Transverse colon (tissue), 4 donors: ENCODE measurements at regions not wholly inside any gene's neighbourhood (a gene's known extent, or its start where the extent isn't known, plus 50 kb on each side); places are given as distances from the start of the nearest gene placed in this dataset.

ENCODE experiments used
- DNase-seq: peaks from one replicate; pipeline ENCODE4 v3.0.0-alpha.2; 2019
- H3K27ac ChIP-seq, 4 donors: fragments of 200-600 bp; sonication (generic); 2 replicates each; pipeline ENCODE4 v1.5.1; 2016 to 2018; ENCODE audit warnings: inconsistent platforms in 4 of 4
- H3K27me3 ChIP-seq: fragments of 200-600 bp; sonication (generic); 2 replicates; pipeline ENCODE4 v1.5.1; 2017; ENCODE audit warnings: inconsistent platforms
- H3K36me3 ChIP-seq, 4 donors: fragments of 200-600 bp; sonication (generic); 2 replicates each; pipeline ENCODE4 v1.5.1; 2017 to 2019; ENCODE audit warnings: inconsistent platforms in 4 of 4
- H3K4me1 ChIP-seq, 4 donors: fragments of 200-600 bp; sonication (generic); 2 replicates each; pipeline ENCODE4 v1.5.1; 2017 to 2020; ENCODE audit warnings: inconsistent platforms in 4 of 4
- H3K4me3 ChIP-seq, 4 donors: fragments of 200-600 bp; sonication (generic); 1 replicate in 1 of 4; 2 replicates in 3 of 4; pipeline versions ENCODE4 v1.5.1 to v1.6.1; 2017 to 2019; ENCODE audit warnings: inconsistent platforms in 4 of 4
- H3K9me3 ChIP-seq, 2 donors: fragments of 200-600 bp; sonication (generic); 2 replicates each; pipeline ENCODE4 v1.5.1; 2017 to 2019; ENCODE audit warnings: inconsistent platforms in 2 of 2
- CTCF ChIP-seq, 5 experiments: fragments of 200-600 bp in 3 of 5; fragments of 450-650 bp in 2 of 5; sonication (generic) in 3 of 5; IDR thresholded peaks; 1 replicate in 2 of 5; 2 replicates in 3 of 5; pipeline ENCODE4 v1.5.1; 2016 to 2017; ENCODE audit warnings: antibody characterized with exemption in 5 of 5, inconsistent platforms in 3 of 5, mild to moderate bottlenecking in 2 of 5, moderate library complexity in 1 of 5
- EP300 ChIP-seq: sonication (generic); formaldehyde crosslinking; IDR thresholded peaks from one replicate; pipeline ENCODE4 v1.6.1; 2017; ENCODE audit warnings: antibody characterized with exemption, low read depth
- POLR2A ChIP-seq: fragments of 450-650 bp; IDR thresholded peaks from one replicate; pipeline ENCODE4 v1.6.1; 2016; ENCODE audit warnings: antibody characterized with exemption, mild to moderate bottlenecking, moderate library complexity
- POLR2AphosphoS5 ChIP-seq, 3 donors: sonication (generic); formaldehyde crosslinking; IDR thresholded peaks; one replicate each; pipeline ENCODE4 v1.6.1; 2016; ENCODE audit warnings: antibody characterized with exemption in 3 of 3
- WGBS, 2 donors: methylation state at CpG; one replicate each; pipeline ENCODE4 v1.1.5; 2018; ENCODE audit warnings: low coverage in 1 of 2; 5-methylcytosine and 5-hydroxymethylcytosine counted together
- in situ Hi-C, 4 donors: fragments of 200-750 bp; cut with MboI; loops; one replicate each; pipeline versions ENCODE4 v1.15.0 to v1.15.1; 2017; ENCODE audit warnings: low sequenced_read_pairs in 3 of 4, low pct_ligation_motif_present in 1 of 4, low pct_unique_long_range_greater_than_20kb in 1 of 4
- intact Hi-C: fragments of 100-400 bp; cut with DNase I; formaldehyde crosslinking; loops from one replicate; pipeline ENCODE4 v1.15.1; 2023; ENCODE audit warnings: low total_unique reads

- Histone ChIP-seq H3K4me3 (no peak overlapping the region), H3K36me3 (no peaks in the 10 kb centered on the region), H3K27me3 (no peaks in the 10 kb centered on the region), H3K4me1 (no peaks in the 10 kb centered on the region), H3K27ac (no peak overlapping the region), H3K9me3 (no peaks in the 10 kb centered on the region)
- in situ Hi-C loops (no loop called here), intact Hi-C loops (no loop called here)
- TF ChIP-seq POLR2AphosphoS5 (IDR thresholded peaks at IDR 0.05), result no peak
- TF ChIP-seq CTCF (IDR thresholded peaks at IDR 0.05), result no peak
- TF ChIP-seq EP300, result no peak
- no peak for TF ChIP-seq POLR2A
- DNase-seq, result no peak
- WGBS, 2 donors, result 88 to 96% methylated on average over 4 to 10 of the region's 10 CpGs
These were observed 121.6 kb upstream of the UNC5B start for GRCh38 chr10:71090801-71091200.

DNA sequence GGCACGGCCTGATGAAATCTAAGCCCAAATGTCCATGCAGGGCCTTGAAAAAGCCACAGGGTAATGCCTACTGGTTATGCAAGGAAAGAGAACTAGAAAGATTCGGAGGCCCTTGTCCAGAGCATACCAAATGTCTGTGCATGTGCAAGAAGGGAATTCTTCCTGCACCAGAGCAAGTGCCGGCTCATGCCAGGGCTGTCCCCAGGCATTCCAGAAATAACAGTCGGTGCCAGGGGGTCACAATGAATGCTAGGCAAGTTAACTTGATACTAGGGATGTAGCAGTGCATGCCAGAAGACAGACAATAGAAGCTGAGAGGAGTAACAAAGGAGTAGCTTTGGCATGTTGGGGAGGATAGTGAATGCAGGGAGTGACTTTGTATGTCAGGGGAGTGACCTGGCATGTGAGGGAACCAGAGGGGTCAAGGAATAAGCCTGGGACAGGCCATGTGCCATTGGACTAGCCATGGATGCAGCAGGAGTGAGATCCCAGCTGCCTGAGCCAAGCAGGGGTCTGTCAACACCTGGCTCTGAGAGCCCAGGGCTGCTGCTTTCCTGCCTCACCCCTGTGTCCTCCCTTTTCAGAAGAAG is 119.5 kb upstream of the UNC5B start:
- Histone ChIP-seq H3K27ac (no peak overlapping the region), H3K36me3 (no peaks in the 10 kb centered on the region), H3K4me3 (no peak overlapping the region), H3K4me1 (no peaks in the 10 kb centered on the region), H3K27me3 (peaks cover 10% of the 10 kb centered on the region), H3K9me3 (no peaks in the 10 kb centered on the region)
- no peak for DNase-seq
- 57 to 76% methylated on average over 1 to 4 of the region's 4 CpGs for WGBS, 2 donors
- TF ChIP-seq POLR2A (no peak), CTCF (IDR thresholded peaks at IDR 0.05) (no peak), EP300 (no peak), POLR2AphosphoS5 (IDR thresholded peaks at IDR 0.05) (no peak)
- intact Hi-C loops (no loop called here), in situ Hi-C loops (no loop called here)

- Histone ChIP-seq H3K36me3 (no peaks in the 10 kb centered on the region), H3K9me3 (no peaks in the 10 kb centered on the region), H3K4me3 (no peak overlapping the region), H3K4me1 (no peaks in the 10 kb centered on the region), H3K27ac (no peak overlapping the region), H3K27me3 (peaks cover 13% of the 10 kb centered on the region)
- no peak for DNase-seq
- 35 to 64% methylated on average over 2 of the region's 2 CpGs for WGBS, 2 donors
- TF ChIP-seq CTCF (IDR thresholded peaks at IDR 0.05) (no peak), POLR2AphosphoS5 (IDR thresholded peaks at IDR 0.05) (no peak), POLR2A (no peak), EP300 (no peak)
- in situ Hi-C loops, result no loop called here
- intact Hi-C loops, result no loop called here
These were observed 118.8 kb upstream of the UNC5B start for GRCh38 chr10:71093531-71093930.

DNA sequence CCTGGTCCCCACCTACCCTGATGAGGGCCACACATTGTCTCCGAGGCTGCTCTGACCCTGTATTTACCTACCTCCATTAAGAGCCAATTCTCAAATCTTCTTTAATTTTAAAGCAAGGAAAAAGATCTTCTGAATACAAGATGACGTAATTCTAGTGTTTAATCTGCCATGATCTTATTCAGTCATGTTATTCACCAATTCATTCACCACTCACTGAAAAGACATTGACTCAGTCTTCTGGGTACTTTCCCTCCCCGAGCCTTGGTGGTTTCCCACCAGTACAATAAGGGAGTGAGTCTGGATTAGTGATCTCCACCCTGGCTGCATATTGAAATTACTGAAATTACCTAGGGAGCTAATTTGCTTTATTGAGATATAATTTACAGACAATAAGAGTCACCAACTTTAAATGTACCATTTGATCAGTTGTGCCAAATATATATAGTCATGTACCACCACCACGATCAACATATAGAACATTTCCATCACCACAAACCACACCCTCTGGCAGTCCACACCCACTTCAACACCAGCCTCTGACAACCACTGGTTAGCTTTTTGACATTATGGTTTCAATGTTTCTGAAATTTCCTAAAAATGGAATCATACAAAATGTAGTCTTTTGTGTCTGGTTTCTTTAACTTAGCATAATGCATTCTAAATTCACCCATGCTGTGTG is 117.5 kb upstream of the UNC5B start:
- whole genome bisulfite sequencing, 2 donors, result 58 to 71% methylated on average over 3 to 4 of the region's 4 CpGs
- intact Hi-C loops, result no loop called here
- in situ Hi-C loops, result no loop called here

More for the DNA sequence above, 117.5 kb upstream of the UNC5B start:
- TF ChIP-seq EP300, result no peak
- no peak for TF ChIP-seq CTCF (IDR thresholded peaks at IDR 0.05)
- no peak for TF ChIP-seq POLR2A
- TF ChIP-seq POLR2AphosphoS5 (IDR thresholded peaks at IDR 0.05), result no peak
- H3K36me3 ChIP-seq, result no peaks in the 10 kb centered on the region
- H3K27me3 ChIP-seq, result peaks cover 23% of the 10 kb centered on the region
- no peak for DNase-seq
- H3K4me1 ChIP-seq, result no peaks in the 10 kb centered on the region
- H3K4me3 ChIP-seq, result no peak overlapping the region
- H3K27ac ChIP-seq, result no peak overlapping the region
- H3K9me3 ChIP-seq, result no peaks in the 10 kb centered on the region
